Cardiac muscle cell (in vitro differentiated cells and primary cell): ENCODE measurements at regions not wholly inside any gene's neighbourhood (a gene's known extent, or its start where the extent isn't known, plus 50 kb on each side); places are given as distances from the start of the nearest gene placed in this dataset.
A peak's percentile ranks its signal among the peaks of the same experiment; 100 is the strongest.

Experiments used
- DNase-seq, 2 donors: peaks; one replicate each; pipeline versions ENCODE4 v3.0.0 to v3.0.0-alpha.2; 2010 to 2017; ENCODE audit warnings: low read depth in 1 of 2, low spot score in 1 of 2
- H3K27ac ChIP-seq: fragments of 200-600 bp; sonication (generic); 2 replicates; pipeline ENCODE4 v1.5.1; 2016
- H3K27me3 ChIP-seq: fragments of 200-600 bp; sonication (generic); 2 replicates; pipeline ENCODE4 v1.6.0; 2016; ENCODE audit warnings: control low read depth
- H3K36me3 ChIP-seq: fragments of 200-600 bp; sonication (generic); 2 replicates; pipeline ENCODE4 v1.5.1; 2016; ENCODE audit warnings: control low read depth
- H3K4me1 ChIP-seq: fragments of 200-600 bp; sonication (generic); 2 replicates; pipeline ENCODE4 v1.8.1; 2017; ENCODE audit warnings: low read depth, mild to moderate bottlenecking, mixed run types
- H3K4me3 ChIP-seq: fragments of 200-600 bp; sonication (generic); 2 replicates; pipeline ENCODE4 v1.5.1; 2016; ENCODE audit warnings: mild to moderate bottlenecking
- H3K9me3 ChIP-seq: fragments of 200-600 bp; sonication (generic); 2 replicates; pipeline ENCODE4 v1.5.1; 2017; ENCODE audit warnings: low read depth, mild to moderate bottlenecking, control low read depth
- TF ChIP-seq, protein P1 (sequence below): IDR thresholded peaks from 2 replicates; pipeline ENCODE4 v1.5.1; 2012; ENCODE audit warnings: low read depth, mild to moderate bottlenecking, low read length

DNA sequence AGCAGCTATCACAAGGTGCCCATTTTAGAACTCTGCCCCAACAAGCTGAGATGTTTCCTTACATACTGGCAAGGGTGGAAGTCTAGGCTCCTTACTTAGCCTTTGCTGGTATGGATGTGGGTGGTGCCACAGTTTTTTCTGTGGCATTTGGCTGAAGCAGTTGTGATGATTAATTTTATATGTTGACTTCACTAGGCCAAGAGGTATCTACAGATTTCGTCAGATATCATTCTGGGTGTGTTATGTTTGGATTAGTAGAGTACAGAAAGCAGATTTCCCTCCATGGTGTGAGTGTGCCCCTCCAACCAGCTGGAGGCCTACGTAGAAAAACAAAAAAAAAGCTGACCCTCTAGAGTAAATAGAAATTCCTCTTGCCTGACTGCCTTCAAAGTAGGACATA, 317.0 kb downstream of the BARHL2 start:
- H3K4me1 ChIP-seq: no peaks in the 10 kb centered on the region
- no peaks in the 10 kb centered on the region for H3K36me3 ChIP-seq
- H3K4me3 ChIP-seq: no peak overlapping the region
- DNase-seq: peak in 1 of 2 donors; percentile 6
- H3K27me3 ChIP-seq: no peaks in the 10 kb centered on the region
- TF ChIP-seq, protein P1, sequence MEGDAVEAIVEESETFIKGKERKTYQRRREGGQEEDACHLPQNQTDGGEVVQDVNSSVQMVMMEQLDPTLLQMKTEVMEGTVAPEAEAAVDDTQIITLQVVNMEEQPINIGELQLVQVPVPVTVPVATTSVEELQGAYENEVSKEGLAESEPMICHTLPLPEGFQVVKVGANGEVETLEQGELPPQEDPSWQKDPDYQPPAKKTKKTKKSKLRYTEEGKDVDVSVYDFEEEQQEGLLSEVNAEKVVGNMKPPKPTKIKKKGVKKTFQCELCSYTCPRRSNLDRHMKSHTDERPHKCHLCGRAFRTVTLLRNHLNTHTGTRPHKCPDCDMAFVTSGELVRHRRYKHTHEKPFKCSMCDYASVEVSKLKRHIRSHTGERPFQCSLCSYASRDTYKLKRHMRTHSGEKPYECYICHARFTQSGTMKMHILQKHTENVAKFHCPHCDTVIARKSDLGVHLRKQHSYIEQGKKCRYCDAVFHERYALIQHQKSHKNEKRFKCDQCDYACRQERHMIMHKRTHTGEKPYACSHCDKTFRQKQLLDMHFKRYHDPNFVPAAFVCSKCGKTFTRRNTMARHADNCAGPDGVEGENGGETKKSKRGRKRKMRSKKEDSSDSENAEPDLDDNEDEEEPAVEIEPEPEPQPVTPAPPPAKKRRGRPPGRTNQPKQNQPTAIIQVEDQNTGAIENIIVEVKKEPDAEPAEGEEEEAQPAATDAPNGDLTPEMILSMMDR: no peak
- no peak overlapping the region for H3K27ac ChIP-seq
- H3K9me3 ChIP-seq: no peaks in the 10 kb centered on the region

DNA sequence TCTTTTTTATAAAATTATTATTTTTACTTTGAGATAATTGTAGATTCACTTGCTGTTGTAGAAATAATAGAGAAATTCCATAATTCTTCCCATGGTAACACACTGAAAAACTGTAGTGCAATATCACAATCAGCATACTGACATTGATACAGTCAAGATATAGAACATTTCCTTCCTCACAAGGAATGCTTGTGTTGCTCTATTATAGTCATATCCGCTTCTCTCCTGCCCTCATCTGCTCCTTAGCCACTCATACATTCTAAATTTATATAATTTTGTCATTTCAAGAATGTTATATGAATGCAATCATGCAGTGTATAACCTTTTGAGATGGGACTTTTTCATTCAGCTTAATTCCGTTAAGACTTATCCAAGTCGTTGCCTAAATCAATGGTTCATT, 320.2 kb downstream of the BARHL2 start:
- H3K27ac ChIP-seq: no peak overlapping the region
- TF ChIP-seq, protein P1: no peak
- no peak overlapping the region for H3K4me3 ChIP-seq
- H3K4me1 ChIP-seq: no peaks in the 10 kb centered on the region
- H3K27me3 ChIP-seq: no peaks in the 10 kb centered on the region
- no peak for DNase-seq
- H3K9me3 ChIP-seq: no peaks in the 10 kb centered on the region
- H3K36me3 ChIP-seq: no peaks in the 10 kb centered on the region

DNA sequence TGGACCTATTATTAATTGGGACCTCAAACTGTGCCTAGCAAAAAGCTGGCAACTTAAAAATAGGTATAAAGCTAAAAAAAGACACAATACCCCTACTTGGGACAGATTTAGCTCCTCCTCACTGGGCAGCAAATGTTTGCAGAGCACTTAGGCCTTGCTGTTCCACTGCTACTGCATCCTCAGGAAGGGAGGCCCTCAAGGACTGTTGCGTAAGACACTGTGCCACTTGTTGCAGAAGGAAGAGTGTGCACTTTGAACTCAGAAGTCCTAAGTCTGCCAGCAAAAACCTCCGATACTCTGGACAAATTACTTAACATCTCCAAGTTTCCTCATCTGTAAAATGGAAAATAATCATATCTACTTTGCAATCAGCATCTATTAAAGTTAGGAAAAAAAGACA, 322.9 kb downstream of the BARHL2 start:
- Histone ChIP-seq H3K27me3 (no peaks in the 10 kb centered on the region), H3K9me3 (no peaks in the 10 kb centered on the region), H3K4me3 (no peak overlapping the region), H3K36me3 (no peaks in the 10 kb centered on the region), H3K4me1 (no peaks in the 10 kb centered on the region), H3K27ac (no peak overlapping the region)
- TF ChIP-seq, protein P1: no peak
- peak in 1 of 2 donors; percentile 18 for DNase-seq

DNA sequence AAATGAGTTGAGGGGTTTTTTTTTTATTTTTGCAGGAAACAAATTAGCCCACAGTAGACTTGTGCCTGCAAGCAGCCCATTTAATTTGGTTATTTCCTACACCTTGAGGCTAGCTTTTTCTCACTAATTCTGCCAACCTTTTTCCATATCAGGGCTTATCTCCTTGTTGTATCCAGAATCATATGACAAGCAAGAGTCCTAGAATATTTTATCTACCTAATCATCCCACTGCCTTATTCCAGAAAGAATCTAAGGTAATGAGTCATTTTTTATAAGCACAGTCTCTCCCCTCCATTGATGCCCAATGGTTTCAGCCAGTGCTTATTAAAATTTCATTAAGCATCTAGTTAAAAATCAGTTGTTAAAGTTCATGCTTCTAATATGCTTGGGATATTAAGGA, 324.1 kb downstream of the BARHL2 start:
- Histone ChIP-seq H3K27me3 (no peaks in the 10 kb centered on the region), H3K4me3 (no peak overlapping the region), H3K4me1 (no peaks in the 10 kb centered on the region), H3K9me3 (no peaks in the 10 kb centered on the region), H3K27ac (no peak overlapping the region), H3K36me3 (no peaks in the 10 kb centered on the region)
- DNase-seq: no peak
- TF ChIP-seq, protein P1: no peak

DNA sequence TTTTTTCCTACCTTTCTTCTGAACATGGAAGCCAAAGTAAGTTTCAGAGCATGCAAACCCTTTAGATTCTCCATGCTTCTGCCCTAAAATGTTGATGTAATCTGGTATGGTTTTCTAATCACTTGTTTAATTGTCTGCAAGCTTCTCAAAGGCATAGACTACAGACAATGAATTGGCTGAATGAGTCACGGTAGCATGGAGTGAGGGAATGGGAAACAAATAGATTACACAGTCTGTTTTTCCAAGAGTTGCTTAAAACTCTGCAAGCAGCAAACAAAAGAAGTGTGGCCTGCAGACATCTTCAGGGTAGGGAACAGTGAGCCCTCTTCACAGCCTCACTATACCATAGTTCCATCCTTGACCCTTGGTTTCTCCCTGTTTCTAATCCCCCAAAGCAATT, 326.0 kb downstream of the BARHL2 start:
- Histone ChIP-seq H3K9me3 (no peaks in the 10 kb centered on the region), H3K4me3 (no peak overlapping the region), H3K27me3 (no peaks in the 10 kb centered on the region), H3K36me3 (no peaks in the 10 kb centered on the region), H3K27ac (no peak overlapping the region), H3K4me1 (no peaks in the 10 kb centered on the region)
- TF ChIP-seq, protein P1: no peak
- DNase-seq: peak in 1 of 2 donors; percentile 19

DNA sequence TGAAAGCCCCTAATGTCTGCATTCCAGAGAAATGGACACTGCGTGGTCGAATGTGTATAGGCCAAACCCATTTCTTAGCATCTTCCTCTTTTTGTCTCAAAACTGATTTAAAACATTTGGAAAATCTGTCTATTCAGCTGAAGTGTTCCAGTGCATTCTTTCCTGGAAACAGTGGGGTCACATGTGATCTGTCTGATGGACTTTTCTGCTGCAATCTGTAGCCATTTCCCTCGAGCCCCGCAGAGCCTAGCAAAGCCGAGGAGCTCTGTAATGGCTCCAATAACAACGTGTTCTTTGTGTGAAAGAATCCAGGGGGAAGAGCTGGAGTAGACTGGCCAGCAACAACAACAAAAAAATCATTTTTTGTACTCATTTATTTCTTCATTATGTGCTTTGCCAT, 329.3 kb downstream of the BARHL2 start:
- DNase-seq: peak in 1 of 2 donors; percentile 40
- Histone ChIP-seq H3K4me3 (no peak overlapping the region), H3K27me3 (no peaks in the 10 kb centered on the region), H3K27ac (no peak overlapping the region), H3K4me1 (no peaks in the 10 kb centered on the region), H3K9me3 (no peaks in the 10 kb centered on the region), H3K36me3 (no peaks in the 10 kb centered on the region)
- TF ChIP-seq, protein P1: no peak
